Endothelial cell of umbilical vein (primary cell): ENCODE measurements at regions not wholly inside any gene's neighbourhood (a gene's known extent, or its start where the extent isn't known, plus 50 kb on each side); places are given as distances from the start of the nearest gene placed in this dataset.

Experiments used
- BruUV-seq: library from RNA; stranded (reverse); fragments of 400-500 nt; replicated peaks from 2 replicates; lab custom pipeline; 2021; lab: Mats Ljungman, UMichigan
- CTCF ChIA-PET: fragments of 300-600, 350-600 bp; sonication (Branson Sonifier 250); formaldehyde crosslinking; loops from one replicate; lab custom pipeline; 2021; ENCODE audit warnings: antibody characterized with exemption, inconsistent platforms; lab: Charles Lee
- POLR2A ChIA-PET: fragments of 300-600, 350-600 bp; sonication (Branson Sonifier 250); formaldehyde crosslinking; loops from one replicate; lab custom pipeline; 2021; ENCODE audit warnings: antibody characterized with exemption, inconsistent platforms; lab: Charles Lee
- DNase-seq: peaks from one replicate; pipeline ENCODE4 v3.0.0-alpha.2; 2011; ENCODE audit warnings: low read depth, low spot score
- FAIRE-seq: peaks from 2 replicates; lab custom pipeline; 2011; peaks lifted over from hg19 to GRCh38; lab: Jason Lieb, UNC
- H2AFZ ChIP-seq: 2 replicates; pipeline ENCODE4 v1.6.0; 2012; ENCODE audit warnings: low read depth, low read length, control low read depth, inconsistent platforms
- H3K27ac ChIP-seq: 2 replicates; pipeline ENCODE4 v1.5.1; 2011; ENCODE audit warnings: low read depth, mild to moderate bottlenecking, control low read depth, low read length, moderate library complexity; ENCODE audit not compliant: insufficient read depth
- H3K27me3 ChIP-seq, 2 experiments: 2 replicates each; pipeline versions ENCODE4 v1.6.0 to v1.6.1; 2011; ENCODE audit warnings: low read length in 2 of 2, mixed read lengths in 1 of 2; ENCODE audit not compliant: control insufficient read depth in 2 of 2, insufficient read depth in 2 of 2
- H3K36me3 ChIP-seq, 2 experiments: 2 replicates in 1 of 2; 3 replicates in 1 of 2; pipeline ENCODE4 v1.5.1; 2011; ENCODE audit warnings: low read length in 2 of 2, mild to moderate bottlenecking in 1 of 2, moderate library complexity in 1 of 2; ENCODE audit not compliant: control insufficient read depth in 2 of 2, insufficient read depth in 2 of 2; ENCODE audit errors: extremely low read depth in 1 of 2
- H3K4me1 ChIP-seq: 3 replicates; pipeline ENCODE4 v1.5.1; 2011; ENCODE audit warnings: mild to moderate bottlenecking, low read length; ENCODE audit not compliant: control insufficient read depth, insufficient read depth; ENCODE audit errors: extremely low read depth
- H3K4me2 ChIP-seq: 2 replicates; pipeline ENCODE4 v1.6.1; 2011; ENCODE audit warnings: low read length, control low read depth, mixed read lengths; ENCODE audit not compliant: insufficient read depth
- H3K4me3 ChIP-seq, 3 experiments: fragments of 200-600 bp in 1 of 3; sonication (generic), shearing (Covaris generic) in 1 of 3; replicated peaks in 1 of 3; 2 replicates each; pipeline ENCODE4 v1.5.1; 2011 to 2016; ENCODE audit warnings: control low read depth in 3 of 3, low read length in 3 of 3, mild to moderate bottlenecking in 2 of 3, inconsistent platforms in 1 of 3, low read depth in 1 of 3, moderate library complexity in 1 of 3; ENCODE audit not compliant: insufficient read depth in 1 of 3
- H3K79me2 ChIP-seq: 2 replicates; pipeline ENCODE4 v1.6.0; 2012; ENCODE audit warnings: low read length, inconsistent platforms; ENCODE audit not compliant: control insufficient read depth, insufficient read depth
- H3K9ac ChIP-seq: replicated peaks from 2 replicates; pipeline ENCODE3; 2011; ENCODE audit warnings: low read length, control low read depth; ENCODE audit not compliant: insufficient read depth; ENCODE audit errors: extremely low read depth
- H3K9me1 ChIP-seq: replicated peaks from 3 replicates; pipeline ENCODE4 v1.6.0; 2011; ENCODE audit warnings: mild to moderate bottlenecking, low read length; ENCODE audit not compliant: control insufficient read depth, insufficient read depth; ENCODE audit errors: extremely low read depth
- H3K9me3 ChIP-seq: replicated peaks from 2 replicates; pipeline ENCODE4 v1.5.1; 2012; ENCODE audit warnings: low read length, inconsistent platforms; ENCODE audit not compliant: control insufficient read depth, insufficient read depth
- H4K20me1 ChIP-seq: replicated peaks from 2 replicates; pipeline ENCODE3; 2011; ENCODE audit warnings: mild to moderate bottlenecking, low read length; ENCODE audit not compliant: control insufficient read depth, insufficient read depth; ENCODE audit errors: extremely low read depth
- CTCF ChIP-seq, 2 donors: IDR thresholded peaks; 1 replicate in 1 of 2; 2 replicates in 1 of 2; pipeline ENCODE4 v1.5.1; 2011; ENCODE audit warnings: low read length in 2 of 2, mild to moderate bottlenecking in 2 of 2, moderate library complexity in 2 of 2, control low read depth in 1 of 2, inconsistent platforms in 1 of 2, low read depth in 1 of 2; ENCODE audit not compliant: insufficient read depth in 1 of 2; ENCODE audit errors: extremely low read depth in 1 of 2
- EZH2 ChIP-seq: IDR thresholded peaks from 2 replicates; pipeline ENCODE4 v1.6.1; 2012; ENCODE audit warnings: borderline replicate concordance, low read depth, mild to moderate bottlenecking, moderate library complexity, low read length, inconsistent platforms; ENCODE audit not compliant: severe bottlenecking
- FOS ChIP-seq: IDR thresholded peaks from 2 replicates; pipeline ENCODE4 v1.6.1; 2011; ENCODE audit warnings: mild to moderate bottlenecking, low read length, moderate library complexity, borderline replicate concordance; ENCODE audit not compliant: insufficient read depth
- GATA2 ChIP-seq: IDR thresholded peaks from 2 replicates; pipeline ENCODE4 v1.7.0; 2011; ENCODE audit warnings: low read depth, mild to moderate bottlenecking, moderate library complexity, mixed read lengths, low read length; ENCODE audit not compliant: insufficient read length, insufficient read depth
- JUN ChIP-seq: IDR thresholded peaks from 2 replicates; pipeline ENCODE4 v1.6.1; 2011; ENCODE audit warnings: borderline replicate concordance, low read depth; ENCODE audit not compliant: insufficient read length, insufficient read depth
- MAX ChIP-seq: IDR thresholded peaks from 2 replicates; pipeline ENCODE4 v1.6.1; 2011; ENCODE audit not compliant: insufficient read depth, insufficient read length
- MYC ChIP-seq: IDR thresholded peaks from one replicate; pipeline ENCODE4 v1.6.1; 2011; ENCODE audit warnings: mild to moderate bottlenecking, low read depth, low read length
- POLR2A ChIP-seq: IDR thresholded peaks from 2 replicates; pipeline ENCODE4 v1.6.1; 2012; ENCODE audit warnings: low read depth, mild to moderate bottlenecking, control low read depth, low read length
- POLR2AphosphoS5 ChIP-seq: IDR thresholded peaks from 2 replicates; pipeline ENCODE4 v1.6.1; 2012; ENCODE audit warnings: low read depth, mild to moderate bottlenecking, control low read depth, low read length, moderate library complexity; ENCODE audit not compliant: insufficient read depth
- dilution Hi-C: fragments of 300-500 bp; cut with MboI; formaldehyde crosslinking; loops from one replicate; pipeline ENCODE4 v1.15.0; 2019; ENCODE audit warnings: low sequenced_read_pairs; ENCODE audit not compliant: extremely low pct_ligation_motif_present
- intact Hi-C: fragments of 100-400 bp; cut with micrococcal nuclease; formaldehyde crosslinking; loops from one replicate; pipeline ENCODE4 v1.10.0; 2022

GRCh38 chr6:2351807-2352431 lies 106.5 kb upstream of the GMDS start:
- Histone ChIP-seq H2AFZ (no peak overlapping the region), H3K4me2 (no peak overlapping the region), H3K4me3 (no peak overlapping the region), H3K27me3 (no peaks in the 10 kb centered on the region), H3K4me1 (peaks cover 6% of the 10 kb centered on the region), H3K9me3 (no peaks in the 10 kb centered on the region), H3K9ac (no peak overlapping the region), H4K20me1 (no peaks in the 10 kb centered on the region), H3K9me1 (no peaks in the 10 kb centered on the region), H3K36me3 (no peaks in the 10 kb centered on the region), H3K79me2 (no peaks in the 10 kb centered on the region), H3K27ac (no peak overlapping the region)
- BruUV-seq: no TSS peak
- DNase-seq: no peak
- intact Hi-C loops (loop anchor here (10.0 kb wide), 2 partner anchors 327 to 567 kb away; no protein-coding TSS in a partner anchor), dilution Hi-C loops (no loop called here)
- no peak for FAIRE-seq
- ChIA-PET CTCF (interaction anchor here (0.9 to 3.9 kb wide), 9 partner anchors 11 to 752 kb away, joined by 3 to 79 read pairs (median 3); partner anchors contain the start of gene MYLK4), POLR2A (interaction anchor here (0.5 to 0.7 kb wide), 2 partner anchors 236 to 816 kb away, joined by 3 to 9 read pairs; no protein-coding TSS in a partner anchor)
- TF ChIP-seq GATA2 (no peak), MAX (no peak), MYC (no peak), EZH2 (no peak), POLR2A (no peak), POLR2AphosphoS5 (no peak), JUN (no peak), FOS (no peak), CTCF (IDR thresholded peaks at IDR 0.05; ENCODE audit: extremely low read depth in 1 of 2, insufficient read depth in 1 of 2, low read depth in 1 of 2, low read length in 2 of 2) (no peak)
